ENCODE measurements at regions not wholly inside any gene's neighbourhood (a gene's known extent, or its start where the extent isn't known, plus 50 kb on each side); places are given as distances from the start of the nearest gene placed in this dataset.

GRCh38 chr11:128180441-128181087, 406.8 kb downstream of the ETS1 start:
- Histone ChIP-seq H3K79me2 (ENCODE audit: low read length) (no peaks in the 10 kb centered on the region), H3K4me3 (ENCODE audit: low read length) (no peak overlapping the region), H3K36me3 (replicated peaks; ENCODE audit: low read depth, low read length) (no peaks in the 10 kb centered on the region), H3K27me3 (ENCODE audit: low read depth, low read length) (no peaks in the 10 kb centered on the region), H3K9ac (ENCODE audit: low read length) (no peak overlapping the region), H2AFZ (ENCODE audit: low read depth, low read length) (no peak overlapping the region), H3K4me1 (ENCODE audit: low read length) (peaks cover 7% of the 10 kb centered on the region; the same call in 1 of the 2 replicates), H4K20me1 (ENCODE audit: insufficient read depth, low read length) (no peaks in the 10 kb centered on the region), H3K4me2 (ENCODE audit: low read length) (no peak overlapping the region), H3K27ac (ENCODE audit: low read length) (no peak overlapping the region), H3K9me3 (ENCODE audit: insufficient read depth, low read length) (no peaks in the 10 kb centered on the region)
- TF ChIP-seq CTCF (IDR thresholded peaks at IDR 0.05; ENCODE audit: low read depth, low read length) (no peak), EZH2phosphoT487 (IDR thresholded peaks at IDR 0.05; ENCODE audit: low read depth) (no peak)

- H3K27ac ChIP-seq (ENCODE audit: low read length), result no peak overlapping the region
- H3K4me2 ChIP-seq (ENCODE audit: low read length), result no peak overlapping the region
- H4K20me1 ChIP-seq (ENCODE audit: insufficient read depth, low read length), result no peaks in the 10 kb centered on the region
- H3K4me1 ChIP-seq (ENCODE audit: low read length), result peaks cover 7% of the 10 kb centered on the region; the same call in 1 of the 2 replicates
- H2AFZ ChIP-seq (ENCODE audit: low read depth, low read length), result no peak overlapping the region
- no peaks in the 10 kb centered on the region for H3K79me2 ChIP-seq (ENCODE audit: low read length)
- no peaks in the 10 kb centered on the region for H3K27me3 ChIP-seq (ENCODE audit: low read depth, low read length)
- H3K36me3 ChIP-seq (replicated peaks; ENCODE audit: low read depth, low read length), result no peaks in the 10 kb centered on the region
- no peak overlapping the region for H3K4me3 ChIP-seq (ENCODE audit: low read length)
- no peaks in the 10 kb centered on the region for H3K9me3 ChIP-seq (ENCODE audit: insufficient read depth, low read length)
- no peak overlapping the region for H3K9ac ChIP-seq (ENCODE audit: low read length)
- TF ChIP-seq EZH2phosphoT487 (IDR thresholded peaks at IDR 0.05; ENCODE audit: low read depth) (no peak), CTCF (IDR thresholded peaks at IDR 0.05; ENCODE audit: low read depth, low read length) (no peak)
Observed at GRCh38 chr11:128179512-128179911, 407.8 kb downstream of the ETS1 start.

DNA sequence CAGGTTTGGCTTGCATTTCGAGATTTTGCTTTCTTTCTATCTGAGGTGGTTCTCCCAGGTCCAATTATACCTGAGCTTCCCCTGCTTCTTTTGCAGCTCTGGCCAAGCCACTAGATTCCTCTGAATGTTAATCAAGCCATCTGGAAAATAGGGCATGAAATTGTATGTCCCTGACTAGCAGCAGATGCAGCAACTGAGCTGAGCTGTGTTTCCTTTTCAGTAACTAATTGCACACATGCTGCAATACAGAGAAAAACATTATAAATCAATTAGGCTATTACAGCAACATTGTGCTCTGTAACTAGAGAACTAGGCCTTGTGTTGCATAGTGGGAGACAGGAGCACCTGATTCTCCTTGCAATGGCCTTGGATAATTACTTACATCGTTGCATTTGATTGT, 408.3 kb downstream of the ETS1 start:
- Histone ChIP-seq H3K36me3 (replicated peaks; ENCODE audit: low read depth, low read length) (no peaks in the 10 kb centered on the region), H4K20me1 (ENCODE audit: insufficient read depth, low read length) (no peaks in the 10 kb centered on the region), H3K9me3 (ENCODE audit: insufficient read depth, low read length) (no peaks in the 10 kb centered on the region), H3K27me3 (ENCODE audit: low read depth, low read length) (no peaks in the 10 kb centered on the region), H3K9ac (ENCODE audit: low read length) (no peak overlapping the region), H3K4me2 (ENCODE audit: low read length) (no peak overlapping the region), H3K4me1 (ENCODE audit: low read length) (peaks cover 7% of the 10 kb centered on the region; the same call in 1 of the 2 replicates), H3K27ac (ENCODE audit: low read length) (no peak overlapping the region), H3K4me3 (ENCODE audit: low read length) (no peak overlapping the region), H3K79me2 (ENCODE audit: low read length) (no peaks in the 10 kb centered on the region), H2AFZ (ENCODE audit: low read depth, low read length) (no peak overlapping the region)
- TF ChIP-seq CTCF (IDR thresholded peaks at IDR 0.05; ENCODE audit: low read depth, low read length) (no peak), EZH2phosphoT487 (IDR thresholded peaks at IDR 0.05; ENCODE audit: low read depth) (no peak)

DNA sequence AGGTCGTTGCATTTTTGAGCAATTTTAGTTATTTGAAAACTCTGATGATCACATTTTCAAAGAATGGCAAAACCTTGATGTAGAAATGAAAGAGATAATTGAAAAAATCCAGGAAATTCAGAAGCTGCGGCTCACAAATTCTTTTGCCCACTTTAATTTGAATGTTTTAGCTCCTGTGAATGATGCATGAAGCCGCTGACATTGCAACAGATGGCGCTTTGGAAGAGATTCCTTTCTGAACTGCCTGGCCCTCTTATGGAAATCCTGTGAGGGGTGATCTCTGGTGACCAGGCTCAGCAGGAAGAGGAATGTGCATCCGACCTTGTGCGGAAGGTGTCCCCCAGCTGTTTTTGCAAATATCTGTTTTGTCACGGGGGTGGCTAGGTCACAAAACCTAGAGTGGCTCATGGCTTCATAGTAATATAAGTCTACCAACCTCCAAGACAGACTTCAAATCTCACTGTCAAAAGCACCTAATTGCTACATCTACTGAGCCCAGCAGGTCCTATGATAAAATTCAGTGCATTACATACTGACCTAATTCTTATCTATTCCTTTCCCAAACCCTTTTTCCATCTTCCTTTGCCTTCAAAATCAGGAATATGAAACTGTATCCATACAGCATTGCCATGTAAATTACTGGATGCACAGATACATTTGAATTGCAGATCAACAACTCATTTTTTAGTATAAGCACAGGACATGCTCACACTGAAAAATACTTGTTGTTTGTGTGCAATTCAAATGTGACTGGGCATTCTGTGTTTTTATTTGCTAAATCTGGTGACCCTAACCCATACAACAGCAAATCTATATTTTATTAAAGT, 412.7 kb downstream of the ETS1 start:
- TF ChIP-seq CTCF (IDR thresholded peaks at IDR 0.05; ENCODE audit: low read depth, low read length) (no peak), EZH2phosphoT487 (IDR thresholded peaks at IDR 0.05; ENCODE audit: low read depth) (no peak)
- H3K9ac ChIP-seq (ENCODE audit: low read length), result no peak overlapping the region
- no peaks in the 10 kb centered on the region for H3K27me3 ChIP-seq (ENCODE audit: low read depth, low read length)
- no peaks in the 10 kb centered on the region for H3K4me1 ChIP-seq (ENCODE audit: low read length)
- no peaks in the 10 kb centered on the region for H3K79me2 ChIP-seq (ENCODE audit: low read length)
- no peak overlapping the region for H2AFZ ChIP-seq (ENCODE audit: low read depth, low read length)
- H3K9me3 ChIP-seq (ENCODE audit: insufficient read depth, low read length), result no peaks in the 10 kb centered on the region
- no peaks in the 10 kb centered on the region for H4K20me1 ChIP-seq (ENCODE audit: insufficient read depth, low read length)
- no peak overlapping the region for H3K27ac ChIP-seq (ENCODE audit: low read length)
- no peaks in the 10 kb centered on the region for H3K36me3 ChIP-seq (replicated peaks; ENCODE audit: low read depth, low read length)
- no peak overlapping the region for H3K4me2 ChIP-seq (ENCODE audit: low read length)
- H3K4me3 ChIP-seq (ENCODE audit: low read length), result no peak overlapping the region

Data from OCI-LY3 (cell line).